ENCODE measurements at regions not wholly inside any gene's neighbourhood (a gene's known extent, or its start where the extent isn't known, plus 50 kb on each side); places are given as distances from the start of the nearest gene placed in this dataset.

DNA sequence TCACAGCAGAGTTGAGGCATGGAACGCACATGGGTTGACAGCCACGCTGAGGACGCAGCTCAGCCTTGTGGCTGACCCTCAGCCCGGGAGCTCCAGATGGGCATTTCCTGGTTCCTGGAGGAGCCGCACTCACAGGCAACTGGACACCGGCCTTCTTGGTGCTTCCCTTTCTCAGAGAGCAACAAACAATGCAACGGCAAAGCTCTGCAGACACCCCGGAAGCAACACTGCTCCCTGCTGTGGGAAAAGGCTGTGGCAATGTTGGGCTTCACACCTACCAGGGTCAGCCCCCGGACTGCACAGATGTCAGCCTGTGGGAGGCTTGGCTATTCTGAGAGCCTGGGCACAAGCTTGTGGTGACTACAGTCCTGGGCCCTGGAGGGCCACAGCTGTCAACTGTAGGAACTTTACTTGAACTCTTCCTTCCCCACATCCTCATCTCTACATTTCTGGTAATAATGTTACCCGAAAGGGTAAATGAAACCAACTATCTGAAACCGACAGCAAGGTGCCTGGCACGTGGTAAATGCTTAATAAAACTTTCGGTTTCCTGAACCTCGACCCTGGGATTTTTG, 597.5 kb upstream of the MKI67 start:
- TF ChIP-seq, protein P1, sequence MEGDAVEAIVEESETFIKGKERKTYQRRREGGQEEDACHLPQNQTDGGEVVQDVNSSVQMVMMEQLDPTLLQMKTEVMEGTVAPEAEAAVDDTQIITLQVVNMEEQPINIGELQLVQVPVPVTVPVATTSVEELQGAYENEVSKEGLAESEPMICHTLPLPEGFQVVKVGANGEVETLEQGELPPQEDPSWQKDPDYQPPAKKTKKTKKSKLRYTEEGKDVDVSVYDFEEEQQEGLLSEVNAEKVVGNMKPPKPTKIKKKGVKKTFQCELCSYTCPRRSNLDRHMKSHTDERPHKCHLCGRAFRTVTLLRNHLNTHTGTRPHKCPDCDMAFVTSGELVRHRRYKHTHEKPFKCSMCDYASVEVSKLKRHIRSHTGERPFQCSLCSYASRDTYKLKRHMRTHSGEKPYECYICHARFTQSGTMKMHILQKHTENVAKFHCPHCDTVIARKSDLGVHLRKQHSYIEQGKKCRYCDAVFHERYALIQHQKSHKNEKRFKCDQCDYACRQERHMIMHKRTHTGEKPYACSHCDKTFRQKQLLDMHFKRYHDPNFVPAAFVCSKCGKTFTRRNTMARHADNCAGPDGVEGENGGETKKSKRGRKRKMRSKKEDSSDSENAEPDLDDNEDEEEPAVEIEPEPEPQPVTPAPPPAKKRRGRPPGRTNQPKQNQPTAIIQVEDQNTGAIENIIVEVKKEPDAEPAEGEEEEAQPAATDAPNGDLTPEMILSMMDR (IDR thresholded peaks at IDR 0.05): no peak
- TF ChIP-seq POLR2A (IDR thresholded peaks at IDR 0.05) (no peak), POLR2AphosphoS5 (IDR thresholded peaks at IDR 0.05; ENCODE audit: insufficient read depth in 1 of 2, low read depth in 1 of 2) (no peak)
